ENCODE measurements at regions not wholly inside any gene's neighbourhood (a gene's known extent, or its start where the extent isn't known, plus 50 kb on each side); places are given as distances from the start of the nearest gene placed in this dataset.

GRCh38 chr6:144856622-144857021 lies 571.5 kb downstream of the UTRN start:
- no peak for TF ChIP-seq CTCF (IDR thresholded peaks at IDR 0.05; ENCODE audit: unreplicated experiment)
- DNase-seq (ENCODE audit: low spot score in 2 of 2, unreplicated experiment in 2 of 2): no peak

GRCh38 chr6:144857086-144857485 lies 572.0 kb downstream of the UTRN start:
- Mint-ChIP-seq H3K36me3 (peaks cover 4% of the 10 kb centered on the region), H3K27ac (no peak overlapping the region), H3K4me3 (no peak overlapping the region), H3K27me3 (ENCODE audit: low read depth) (no peaks in the 10 kb centered on the region), H3K4me1 (no peaks in the 10 kb centered on the region), H3K9me3 (peaks cover 15% of the 10 kb centered on the region)
- DNase-seq (ENCODE audit: low spot score in 2 of 2, unreplicated experiment in 2 of 2): no peak
- no peak for TF ChIP-seq CTCF (IDR thresholded peaks at IDR 0.05; ENCODE audit: unreplicated experiment)

More at GRCh38 chr6:144856622-144857021, 571.5 kb downstream of the UTRN start:
- Mint-ChIP-seq H3K27ac (no peak overlapping the region), H3K4me1 (no peaks in the 10 kb centered on the region), H3K4me3 (no peak overlapping the region), H3K27me3 (ENCODE audit: low read depth) (no peaks in the 10 kb centered on the region), H3K36me3 (peaks cover 4% of the 10 kb centered on the region), H3K9me3 (peaks cover 13% of the 10 kb centered on the region)

- TF ChIP-seq CTCF (IDR thresholded peaks at IDR 0.05; ENCODE audit: unreplicated experiment): no peak
- H3K9me3 Mint-ChIP-seq: peaks cover 48% of the 10 kb centered on the region
- no peaks in the 10 kb centered on the region for H3K27me3 Mint-ChIP-seq (ENCODE audit: low read depth)
These were observed 577.6 kb downstream of the UTRN start for GRCh38 chr6:144862769-144863168.

GRCh38 chr6:144867761-144868160 lies 582.6 kb downstream of the UTRN start:
- no peak for DNase-seq (ENCODE audit: low spot score in 2 of 2, unreplicated experiment in 2 of 2)
- peaks cover 11% of the 10 kb centered on the region for H3K4me1 Mint-ChIP-seq
- H3K36me3 Mint-ChIP-seq: peaks cover 10% of the 10 kb centered on the region
- no peak for TF ChIP-seq CTCF (IDR thresholded peaks at IDR 0.05; ENCODE audit: unreplicated experiment)
- no peak overlapping the region for H3K27ac Mint-ChIP-seq
- H3K4me3 Mint-ChIP-seq: no peak overlapping the region
- H3K9me3 Mint-ChIP-seq: peaks cover 39% of the 10 kb centered on the region
- H3K27me3 Mint-ChIP-seq (ENCODE audit: low read depth): no peaks in the 10 kb centered on the region

More at GRCh38 chr6:144862769-144863168, 577.6 kb downstream of the UTRN start:
- H3K4me3 Mint-ChIP-seq: no peak overlapping the region
- H3K27ac Mint-ChIP-seq: no peak overlapping the region
- no peak for DNase-seq (ENCODE audit: low spot score in 2 of 2, unreplicated experiment in 2 of 2)
- peaks cover 10% of the 10 kb centered on the region for H3K36me3 Mint-ChIP-seq
- peaks cover 7% of the 10 kb centered on the region for H3K4me1 Mint-ChIP-seq

- Mint-ChIP-seq H3K4me3 (no peak overlapping the region), H3K4me1 (peaks cover 11% of the 10 kb centered on the region), H3K27me3 (ENCODE audit: low read depth) (no peaks in the 10 kb centered on the region), H3K36me3 (no peaks in the 10 kb centered on the region), H3K27ac (no peak overlapping the region), H3K9me3 (peaks cover 24% of the 10 kb centered on the region)
- no peak for DNase-seq (ENCODE audit: low spot score in 2 of 2, unreplicated experiment in 2 of 2)
- no peak for TF ChIP-seq CTCF (IDR thresholded peaks at IDR 0.05; ENCODE audit: unreplicated experiment)
These were observed 585.6 kb downstream of the UTRN start for GRCh38 chr6:144870782-144871181.
